HG03571 (cell line): ENCODE measurements at regions not wholly inside any gene's neighbourhood (a gene's known extent, or its start where the extent isn't known, plus 50 kb on each side); places are given as distances from the start of the nearest gene placed in this dataset.

ENCODE experiments used
- ATAC-seq: cut with Tn5 transposase; IDR thresholded peaks from one replicate; pipeline ENCODE4 v1.9.1; 2021; ENCODE audit not compliant: unreplicated experiment

- no peak for ATAC-seq
Measured at GRCh38 chr2:104668631-104669030, 185.3 kb upstream of the POU3F3 start.

GRCh38 chr2:104673225-104673624 lies 180.7 kb upstream of the POU3F3 start:
- ATAC-seq: no peak

GRCh38 chr2:104678181-104678580 lies 175.7 kb upstream of the POU3F3 start:
- no peak for ATAC-seq

- ATAC-seq: no peak
Measured at GRCh38 chr2:104685591-104685990, 168.3 kb upstream of the POU3F3 start.

GRCh38 chr2:104687147-104687546 lies 166.8 kb upstream of the POU3F3 start:
- no peak for ATAC-seq

- ATAC-seq: no peak
Measured at GRCh38 chr2:104690255-104690984, 163.5 kb upstream of the POU3F3 start.

- ATAC-seq: no peak
Measured at GRCh38 chr2:104698276-104698675, 155.6 kb upstream of the POU3F3 start.

- no peak for ATAC-seq
Measured at GRCh38 chr2:104701411-104701911, 152.5 kb upstream of the POU3F3 start.

GRCh38 chr2:104702031-104702850 lies 151.7 kb upstream of the POU3F3 start:
- no peak for ATAC-seq

GRCh38 chr2:104703669-104704068 lies 150.2 kb upstream of the POU3F3 start:
- ATAC-seq: no peak

GRCh38 chr2:104704496-104705245 lies 149.2 kb upstream of the POU3F3 start:
- no peak for ATAC-seq

GRCh38 chr2:104707056-104707455 lies 146.9 kb upstream of the POU3F3 start:
- ATAC-seq: no peak

GRCh38 chr2:104708967-104709366 lies 144.9 kb upstream of the POU3F3 start:
- ATAC-seq: no peak

GRCh38 chr2:104716061-104716460 lies 137.9 kb upstream of the POU3F3 start:
- no peak for ATAC-seq

GRCh38 chr2:104733226-104733943 lies 120.5 kb upstream of the POU3F3 start:
- ATAC-seq: peak; percentile 71

- ATAC-seq: no peak
Measured at GRCh38 chr2:104734937-104735586, 118.9 kb upstream of the POU3F3 start.

- no peak for ATAC-seq
Measured at GRCh38 chr2:104736026-104736425, 117.9 kb upstream of the POU3F3 start.

- no peak for ATAC-seq
Measured at GRCh38 chr2:104741860-104742259, 112.1 kb upstream of the POU3F3 start.

GRCh38 chr2:104744537-104744936 lies 109.4 kb upstream of the POU3F3 start:
- ATAC-seq: no peak

GRCh38 chr2:104745846-104746245 lies 108.1 kb upstream of the POU3F3 start:
- ATAC-seq: no peak
